H1 (cell line): ENCODE measurements at regions not wholly inside any gene's neighbourhood (a gene's known extent, or its start where the extent isn't known, plus 50 kb on each side); places are given as distances from the start of the nearest gene placed in this dataset.

Source experiments
- CTCF ChIA-PET: fragments of 300-600 bp; sonication (Branson Sonifier 250); formaldehyde crosslinking; loops from one replicate; lab custom pipeline; 2021; ENCODE audit not compliant: partially characterized antibody; lab: Charles Lee
- POLR2A ChIA-PET: fragments of 300-600 bp; sonication (Branson Sonifier 250); formaldehyde crosslinking; loops from one replicate; lab custom pipeline; 2021; ENCODE audit warnings: inconsistent platforms; ENCODE audit not compliant: partially characterized antibody; lab: Charles Lee
- DNase-seq, 2 experiments: peaks; one replicate each; pipeline versions ENCODE4 v3.0.0 to v3.0.0-alpha.2; 2010 to 2022; ENCODE audit warnings: low spot score in 2 of 2, low read depth in 1 of 2, mixed read lengths in 1 of 2
- FAIRE-seq: peaks from 2 replicates; lab custom pipeline; 2011; peaks lifted over from hg19 to GRCh38; lab: Jason Lieb, UNC
- H2AFZ ChIP-seq: 2 replicates; pipeline ENCODE4 v1.8.1; 2012; ENCODE audit warnings: low read length, inconsistent platforms
- H2AK5ac ChIP-seq: 2 replicates; pipeline ENCODE4 v1.6.1; 2013; ENCODE audit warnings: low read depth, low read length
- H2BK120ac ChIP-seq: replicated peaks from 2 replicates; pipeline ENCODE3; 2013; ENCODE audit warnings: low read depth, low read length, inconsistent platforms
- H2BK12ac ChIP-seq: 2 replicates; pipeline ENCODE4 v1.6.1; 2013; ENCODE audit warnings: low read depth, low read length
- H2BK15ac ChIP-seq: 2 replicates; pipeline ENCODE4 v1.6.1; 2013; ENCODE audit warnings: low read length
- H2BK20ac ChIP-seq: 2 replicates; pipeline ENCODE4 v1.6.1; 2013; ENCODE audit warnings: low read length
- H2BK5ac ChIP-seq: 2 replicates; pipeline ENCODE4 v1.6.1; 2013; ENCODE audit warnings: low read depth, low read length
- H3K14ac ChIP-seq: 2 replicates; pipeline ENCODE4 v1.6.1; 2013; ENCODE audit warnings: inconsistent platforms; ENCODE audit not compliant: insufficient read length
- H3K18ac ChIP-seq: 2 replicates; pipeline ENCODE4 v1.6.1; 2013; ENCODE audit warnings: low read length; ENCODE audit errors: extremely low read depth
- H3K23ac ChIP-seq: 2 replicates; pipeline ENCODE4 v1.6.1; 2013; ENCODE audit warnings: inconsistent platforms; ENCODE audit not compliant: insufficient read length
- H3K23me2 ChIP-seq: 2 replicates; pipeline ENCODE4 v1.6.1; 2013; ENCODE audit warnings: low read depth, low read length
- H3K27ac ChIP-seq: 2 replicates; pipeline ENCODE4 v1.6.1; 2011; ENCODE audit warnings: low read depth, low read length, inconsistent platforms
- H3K27me3 ChIP-seq, 4 experiments: replicated peaks in 1 of 4; 1 replicate in 1 of 4; 2 replicates in 3 of 4; pipeline versions ENCODE4 v1.6.1 to v1.8.1; 2011 to 2013; ENCODE audit warnings: low read length in 3 of 4, mild to moderate bottlenecking in 3 of 4, inconsistent platforms in 2 of 4, mixed read lengths in 2 of 4, moderate library complexity in 1 of 4; ENCODE audit not compliant: control insufficient read depth in 3 of 4, insufficient read depth in 3 of 4; ENCODE audit errors: extremely low read depth in 1 of 4
- H3K36me3 ChIP-seq, 4 experiments: 2 replicates each; pipeline versions ENCODE4 v1.6.1 to v1.8.1; 2011 to 2013; ENCODE audit warnings: mild to moderate bottlenecking in 4 of 4, low read length in 3 of 4, moderate library complexity in 2 of 4, control low read depth in 1 of 4, inconsistent platforms in 1 of 4; ENCODE audit not compliant: insufficient read depth in 4 of 4, control insufficient read depth in 2 of 4
- H3K4ac ChIP-seq: replicated peaks from 2 replicates; pipeline ENCODE3; 2013; ENCODE audit warnings: low read length, low read depth, mixed read lengths, inconsistent platforms; ENCODE audit not compliant: insufficient read length
- H3K4me1 ChIP-seq, 4 experiments: replicated peaks in 1 of 4; 1 replicate in 1 of 4; 2 replicates in 3 of 4; pipeline versions ENCODE4 v1.6.1 to v1.8.1; 2011 to 2013; ENCODE audit warnings: low read length in 3 of 4, inconsistent platforms in 2 of 4, mixed read lengths in 1 of 4; ENCODE audit not compliant: insufficient read depth in 4 of 4, control insufficient read depth in 3 of 4
- H3K4me2 ChIP-seq, 2 experiments: 2 replicates each; pipeline versions ENCODE4 v1.6.1 to v1.8.1; 2011 to 2013; ENCODE audit warnings: low read depth in 2 of 2, low read length in 2 of 2, control low read depth in 1 of 2, inconsistent platforms in 1 of 2, mild to moderate bottlenecking in 1 of 2; ENCODE audit not compliant: insufficient read depth in 1 of 2
- H3K4me3 ChIP-seq, 4 experiments: fragments of 200-600, 300-600 bp in 1 of 4; sonication (generic), shearing (Covaris generic), sonication (Bioruptor Twin) in 1 of 4; 2 replicates each; pipeline versions ENCODE4 v1.5.1 to v1.8.1; 2011 to 2016; ENCODE audit warnings: low read length in 4 of 4, low read depth in 3 of 4, control low read depth in 2 of 4, inconsistent platforms in 2 of 4, mild to moderate bottlenecking in 2 of 4, mixed read lengths in 1 of 4, moderate library complexity in 1 of 4; ENCODE audit not compliant: insufficient read depth in 2 of 4; ENCODE audit errors: extremely low read depth in 1 of 4
- H3K56ac ChIP-seq: replicated peaks from 2 replicates; pipeline ENCODE3; 2013; ENCODE audit warnings: low read depth, mild to moderate bottlenecking, mixed read lengths, low read length, inconsistent platforms; ENCODE audit not compliant: insufficient read length
- H3K79me1 ChIP-seq: 2 replicates; pipeline ENCODE4 v1.6.1; 2013; ENCODE audit warnings: low read depth, low read length, control low read depth
- H3K79me2 ChIP-seq, 2 experiments: 2 replicates each; pipeline versions ENCODE4 v1.6.1 to v1.8.1; 2012 to 2013; ENCODE audit warnings: low read length in 2 of 2, mild to moderate bottlenecking in 2 of 2, inconsistent platforms in 1 of 2; ENCODE audit not compliant: insufficient read depth in 2 of 2, control insufficient read depth in 1 of 2
- H3K9ac ChIP-seq, 4 experiments: replicated peaks in 1 of 4; 1 replicate in 1 of 4; 2 replicates in 3 of 4; pipeline versions ENCODE4 v1.6.1 to v1.8.1; 2011 to 2013; ENCODE audit warnings: low read depth in 3 of 4, low read length in 3 of 4, control low read depth in 2 of 4, mild to moderate bottlenecking in 2 of 4, moderate library complexity in 2 of 4, inconsistent platforms in 1 of 4; ENCODE audit errors: extremely low read depth in 1 of 4
- H3K9me3 ChIP-seq, 2 experiments: 2 replicates each; pipeline versions ENCODE4 v1.6.1 to v1.8.1; 2012 to 2013; ENCODE audit warnings: mild to moderate bottlenecking in 2 of 2, moderate library complexity in 2 of 2, control low read depth in 1 of 2, inconsistent platforms in 1 of 2, low read depth in 1 of 2, low read length in 1 of 2, mixed read lengths in 1 of 2; ENCODE audit not compliant: insufficient read depth in 2 of 2
- H4K20me1 ChIP-seq, 2 experiments: replicated peaks in 1 of 2; 2 replicates each; pipeline versions ENCODE3 to v1.8.1; 2011 to 2013; ENCODE audit warnings: inconsistent platforms in 2 of 2, low read length in 2 of 2, mild to moderate bottlenecking in 1 of 2; ENCODE audit not compliant: insufficient read depth in 2 of 2, control insufficient read depth in 1 of 2
- H4K5ac ChIP-seq: 2 replicates; pipeline ENCODE4 v1.6.1; 2013; ENCODE audit warnings: low read length, low read depth, mixed read lengths, inconsistent platforms; ENCODE audit not compliant: insufficient read length
- H4K8ac ChIP-seq: 2 replicates; pipeline ENCODE4 v1.8.0; 2013; ENCODE audit warnings: mild to moderate bottlenecking, moderate library complexity, low read length, inconsistent platforms; ENCODE audit not compliant: insufficient read depth; ENCODE audit errors: extremely low read depth
- H4K91ac ChIP-seq: replicated peaks from 2 replicates; pipeline ENCODE3; 2013; ENCODE audit warnings: low read length, mixed read lengths, inconsistent platforms; ENCODE audit not compliant: insufficient read length
- KDM1A ChIP-seq: fragments of 200-600, 300-600 bp; sonication (generic); IDR thresholded peaks from 2 replicates; pipeline ENCODE4 v1.7.1; 2016; ENCODE audit warnings: mild to moderate bottlenecking, low read length, borderline replicate concordance
- MAX ChIP-seq: IDR thresholded peaks from 2 replicates; pipeline ENCODE4 v1.6.1; 2012; ENCODE audit warnings: inconsistent platforms
- POLR2A ChIP-seq, 2 experiments: IDR thresholded peaks; 1 replicate in 1 of 2; 2 replicates in 1 of 2; pipeline ENCODE4 v1.6.1; 2011; ENCODE audit warnings: low read depth in 2 of 2, low read length in 2 of 2, mild to moderate bottlenecking in 2 of 2; ENCODE audit errors: control extremely low read depth in 1 of 2
- RNF2 ChIP-seq: fragments of 200-900, 300-1000 bp; sonication (generic); IDR thresholded peaks from 2 replicates; pipeline ENCODE4 v1.7.1; 2016; ENCODE audit warnings: borderline replicate concordance, low read depth, mild to moderate bottlenecking, antibody characterized with exemption, low read length; ENCODE audit not compliant: poor library complexity, severe bottlenecking; ENCODE audit errors: missing control alignments
- SIRT6 ChIP-seq: IDR thresholded peaks from one replicate; pipeline ENCODE4 v1.7.1; 2012; ENCODE audit warnings: low read length, inconsistent platforms
- SRF ChIP-seq: IDR thresholded peaks from 2 replicates; pipeline ENCODE4 v1.6.1; 2011; ENCODE audit warnings: mild to moderate bottlenecking, low read depth, low read length, moderate library complexity
- TAF1 ChIP-seq: IDR thresholded peaks from 2 replicates; pipeline ENCODE4 v1.6.1; 2011; ENCODE audit warnings: mild to moderate bottlenecking, low read depth, low read length
- TAF7 ChIP-seq: optimal IDR thresholded peaks from 2 replicates; pipeline ENCODE3; 2011; ENCODE audit warnings: low read depth, mild to moderate bottlenecking, inconsistent platforms, low read length, moderate library complexity, borderline replicate concordance
- WGBS, 2 experiments: shearing (Covaris generic) in 1 of 2; methylation state at CpG; one replicate each; pipeline versions ENCODE4 v1.1.6 to v1.1.7; 2013 to 2015; ENCODE audit warnings: low lambda C conversion rate in 2 of 2, mixed read lengths in 2 of 2, inconsistent platforms in 1 of 2, low coverage in 1 of 2, missing lambda C conversion rate in 1 of 2; ENCODE audit not compliant: insufficient replicate concordance in 2 of 2, insufficient coverage in 1 of 2, insufficient read length in 1 of 2; ENCODE audit errors: extremely low coverage in 1 of 2, missing lambda C conversion rate in 1 of 2; 5-methylcytosine and 5-hydroxymethylcytosine counted together

GRCh38 chr3:15873415-15873814 lies 75.6 kb upstream of the ANKRD28 start:
- Histone ChIP-seq H3K4ac (no peak overlapping the region), H3K27ac (no peak overlapping the region), H3K56ac (no peak overlapping the region), H3K4me1 (no peaks in the 10 kb centered on the region), H2BK15ac (no peak overlapping the region), H2BK12ac (no peak overlapping the region), H2BK5ac (no peak overlapping the region), H3K18ac (no peak overlapping the region), H2AFZ (no peak overlapping the region), H3K79me1 (no peaks in the 10 kb centered on the region), H2BK20ac (no peak overlapping the region), H4K20me1 (no peaks in the 10 kb centered on the region), H3K4me2 (no peak overlapping the region), H3K9ac (no peak overlapping the region), H3K23ac (no peak overlapping the region), H3K9me3 (peaks cover 4% of the 10 kb centered on the region in 2 experiments), H3K14ac (no peak overlapping the region), H4K5ac (no peak overlapping the region), H4K91ac (no peak overlapping the region), H2AK5ac (no peak overlapping the region), H3K23me2 (no peaks in the 10 kb centered on the region), H3K79me2 (no peaks in the 10 kb centered on the region), H3K4me3 (no peak overlapping the region), H4K8ac (no peak overlapping the region), H3K27me3 (no peaks in the 10 kb centered on the region), H3K36me3 (peaks cover 0 to 3% (median 0%) of the 10 kb centered on the region in 4 experiments; a peak in 1 of 8 replicates)
- FAIRE-seq: no peak
- WGBS, 2 experiments: 69% methylated on average over 4 of the region's 4 CpGs; no CpG with 5 or more reads in 1 of the 2 experiments
- ChIA-PET CTCF (interaction anchor here (1.1 kb wide), 1 partner anchor 66 kb away, joined by 3 read pairs; no protein-coding TSS in a partner anchor), POLR2A (no interaction called here)
- TF ChIP-seq RNF2 (no peak), KDM1A (no peak), SRF (no peak), TAF7 (no peak), SIRT6 (no peak), TAF1 (no peak), MAX (no peak), POLR2A (IDR thresholded peaks at IDR 0.05; ENCODE audit: control extremely low read depth in 1 of 2, low read depth in 2 of 2, low read length in 2 of 2) (no peak)
- TF ChIP-seq, all 59 proteins: peak for 0
- H2BK120ac ChIP-seq: no peak overlapping the region
- DNase-seq: no peak
